ENCODE measurements at regions not wholly inside any gene's neighbourhood (a gene's known extent, or its start where the extent isn't known, plus 50 kb on each side); places are given as distances from the start of the nearest gene placed in this dataset.

GRCh38 chr13:54287062-54287764 lies 1258.6 kb downstream of the OLFM4 start:
- peaks cover 0 to 11% (median 2%) of the 10 kb centered on the region in 4 donors for H3K9me3 ChIP-seq
- H3K36me3 ChIP-seq: no peaks in the 10 kb centered on the region
- H3K27me3 ChIP-seq: no peaks in the 10 kb centered on the region
- H3K4me1 ChIP-seq: no peaks in the 10 kb centered on the region
- no peak for DNase-seq
- intact Hi-C loops (cut with DNase I): no loop called here
- TF ChIP-seq POLR2A (IDR thresholded peaks at IDR 0.05) (no peak), POLR2AphosphoS5 (IDR thresholded peaks at IDR 0.05) (no peak), EP300 (IDR thresholded peaks at IDR 0.05) (no peak), CTCF (IDR thresholded peaks at IDR 0.05) (no peak)
- H3K27ac ChIP-seq: no peak overlapping the region
- no peak overlapping the region for H3K4me3 ChIP-seq
- WGBS, 2 donors: 93 to 95% methylated on average over 10 of the region's 10 CpGs

- intact Hi-C loops (cut with DNase I): no loop called here
- H3K4me1 ChIP-seq: no peaks in the 10 kb centered on the region
- no peak for DNase-seq
- 82 to 87% methylated on average over 2 of the region's 2 CpGs for WGBS, 2 donors
- H3K27ac ChIP-seq: no peak overlapping the region
- H3K4me3 ChIP-seq: no peak overlapping the region
- TF ChIP-seq EP300 (IDR thresholded peaks at IDR 0.05) (no peak), POLR2A (IDR thresholded peaks at IDR 0.05) (no peak), CTCF (IDR thresholded peaks at IDR 0.05) (no peak), POLR2AphosphoS5 (IDR thresholded peaks at IDR 0.05) (no peak)
- no peaks in the 10 kb centered on the region for H3K36me3 ChIP-seq
- peaks cover 0 to 4% (median 1%) of the 10 kb centered on the region in 4 donors for H3K9me3 ChIP-seq
- no peaks in the 10 kb centered on the region for H3K27me3 ChIP-seq
Observed at GRCh38 chr13:54301085-54301484, 1272.5 kb downstream of the OLFM4 start.

GRCh38 chr13:54305377-54305776 lies 1276.8 kb downstream of the OLFM4 start:
- intact Hi-C loops (cut with DNase I): no loop called here
- WGBS, 2 donors: 98 to 100% methylated on average over 1 of the region's 1 CpG
- Histone ChIP-seq H3K27ac (no peak overlapping the region), H3K4me1 (no peaks in the 10 kb centered on the region), H3K9me3 (peaks cover 0 to 5% (median 2%) of the 10 kb centered on the region in 4 donors), H3K36me3 (no peaks in the 10 kb centered on the region), H3K27me3 (no peaks in the 10 kb centered on the region), H3K4me3 (no peak overlapping the region)
- DNase-seq: no peak
- no peak for TF ChIP-seq EP300 (IDR thresholded peaks at IDR 0.05)
- TF ChIP-seq CTCF (IDR thresholded peaks at IDR 0.05): no peak
- TF ChIP-seq POLR2A (IDR thresholded peaks at IDR 0.05): no peak
- no peak for TF ChIP-seq POLR2AphosphoS5 (IDR thresholded peaks at IDR 0.05)

- no peak for DNase-seq
- no peaks in the 10 kb centered on the region for H3K27me3 ChIP-seq
- no peaks in the 10 kb centered on the region for H3K4me1 ChIP-seq
- peaks cover 0 to 5% (median 0%) of the 10 kb centered on the region in 4 donors for H3K9me3 ChIP-seq
- WGBS, 2 donors: 86 to 90% methylated on average over 16 of the region's 16 CpGs
- TF ChIP-seq EP300 (IDR thresholded peaks at IDR 0.05): no peak
- no peak for TF ChIP-seq CTCF (IDR thresholded peaks at IDR 0.05)
- TF ChIP-seq POLR2A (IDR thresholded peaks at IDR 0.05): no peak
- TF ChIP-seq POLR2AphosphoS5 (IDR thresholded peaks at IDR 0.05): no peak
- no peak overlapping the region for H3K27ac ChIP-seq
- H3K4me3 ChIP-seq: no peak overlapping the region
- H3K36me3 ChIP-seq: no peaks in the 10 kb centered on the region
- intact Hi-C loops (cut with DNase I): no loop called here
Observed at GRCh38 chr13:54312885-54313284, 1284.3 kb downstream of the OLFM4 start.

- DNase-seq: no peak
- no peaks in the 10 kb centered on the region for H3K36me3 ChIP-seq
- no peaks in the 10 kb centered on the region for H3K4me1 ChIP-seq
- no peak overlapping the region for H3K4me3 ChIP-seq
- H3K9me3 ChIP-seq: peaks cover 0 to 6% (median 0%) of the 10 kb centered on the region in 4 donors
- TF ChIP-seq EP300 (IDR thresholded peaks at IDR 0.05) (no peak), POLR2A (IDR thresholded peaks at IDR 0.05) (no peak), POLR2AphosphoS5 (IDR thresholded peaks at IDR 0.05) (no peak), CTCF (IDR thresholded peaks at IDR 0.05) (no peak)
- no peaks in the 10 kb centered on the region for H3K27me3 ChIP-seq
- no peak overlapping the region for H3K27ac ChIP-seq
- intact Hi-C loops (cut with DNase I): no loop called here
- 65 to 88% methylated on average over 8 of the region's 8 CpGs for WGBS, 2 donors
Observed at GRCh38 chr13:54317722-54318121, 1289.1 kb downstream of the OLFM4 start.

Measured in sigmoid colon (tissue), 6 donors.